K562 (cell line): ENCODE measurements at regions not wholly inside any gene's neighbourhood (a gene's known extent, or its start where the extent isn't known, plus 50 kb on each side); places are given as distances from the start of the nearest gene placed in this dataset.

Experiments
- ATAC-seq: fragments of 200-7000 bp; cut with Tn5 transposase; 3 replicates; pipeline ENCODE4 v1.9.1; 2020; ENCODE audit warnings: moderate library complexity
- BruUV-seq: library from RNA; stranded (reverse); fragments of 400-500 nt; replicated peaks from 2 replicates; lab custom pipeline; 2021; lab: Mats Ljungman, UMichigan
- CTCF ChIA-PET: fragments of 300-600 bp; formaldehyde crosslinking; extraction: SDS; loops from one replicate; lab custom pipeline; 2021; ENCODE audit warnings: low intra/inter-chr PET ratio; lab: Yijun Ruan, JAX
- POLR2A ChIA-PET: fragments of 300-600, 350-650 bp; sonication (Branson Sonifier 250); formaldehyde crosslinking; extraction: SDS; loops from one replicate; lab custom pipeline; 2021; ENCODE audit warnings: antibody characterized with exemption, inconsistent platforms; lab: Yijun Ruan, JAX
- DNase-seq, 4 experiments: peaks; one replicate each; pipeline versions ENCODE4 v3.0.0 to v3.0.0-alpha.2; 2011 to 2018; ENCODE audit warnings: low spot score in 3 of 4, mixed read lengths in 3 of 4; ENCODE audit errors: extremely low read depth in 1 of 4
- FAIRE-seq: peaks from 2 replicates; lab custom pipeline; 2011; peaks lifted over from hg19 to GRCh38; lab: Jason Lieb, UNC
- H2AFZ ChIP-seq: 2 replicates; pipeline ENCODE4 v1.6.0; 2011; ENCODE audit warnings: low read depth, low read length, control low read depth, inconsistent platforms
- H3K27ac ChIP-seq: fragments of 200-600 bp; 3 replicates; pipeline ENCODE4 v1.8.0; 2011; ENCODE audit warnings: low read depth, mild to moderate bottlenecking, control low read depth, inconsistent platforms, low read length, moderate library complexity, mixed read lengths; ENCODE audit errors: extremely low read depth
- H3K27me3 ChIP-seq, 2 experiments: fragments of 300-600 bp in 1 of 2; 2 replicates in 1 of 2; 3 replicates in 1 of 2; pipeline versions ENCODE4 v1.6.0 to v1.8.0; 2011; ENCODE audit warnings: inconsistent platforms in 2 of 2, low read length in 2 of 2, mild to moderate bottlenecking in 1 of 2, mixed read lengths in 1 of 2, moderate library complexity in 1 of 2; ENCODE audit not compliant: control insufficient read depth in 2 of 2, insufficient read depth in 2 of 2
- H3K36me3 ChIP-seq: fragments of 300-600 bp; 3 replicates; pipeline ENCODE4 v1.8.0; 2011; ENCODE audit warnings: mild to moderate bottlenecking, low read length, inconsistent platforms; ENCODE audit not compliant: control insufficient read depth, insufficient read depth
- H3K4me1 ChIP-seq, 2 experiments: fragments of 200-600 bp in 1 of 2; replicated peaks in 1 of 2; 2 replicates in 1 of 2; 3 replicates in 1 of 2; pipeline versions ENCODE4 v1.5.1 to v1.8.0; 2011; ENCODE audit warnings: inconsistent platforms in 2 of 2, low read length in 2 of 2, mild to moderate bottlenecking in 1 of 2, mixed read lengths in 1 of 2, moderate library complexity in 1 of 2; ENCODE audit not compliant: control insufficient read depth in 2 of 2, insufficient read depth in 2 of 2
- H3K4me2 ChIP-seq: 2 replicates; pipeline ENCODE4 v1.6.1; 2011; ENCODE audit warnings: low read length, control low read depth, inconsistent platforms, mixed read lengths; ENCODE audit not compliant: insufficient read depth
- H3K4me3 ChIP-seq: fragments of 200-600 bp; sonication (generic), shearing (Covaris generic); 2 replicates; pipeline ENCODE4 v1.5.1; 2016; ENCODE audit warnings: control low read depth, inconsistent platforms
- H3K79me2 ChIP-seq: fragments of 200-600 bp; 3 replicates; pipeline ENCODE4 v1.8.0; 2011; ENCODE audit warnings: low read length, inconsistent platforms; ENCODE audit not compliant: control insufficient read depth, insufficient read depth
- H3K9ac ChIP-seq, 2 experiments: 2 replicates each; pipeline versions ENCODE4 v1.6.0 to v1.6.1; 2011; ENCODE audit warnings: low read depth in 2 of 2, low read length in 2 of 2, control low read depth in 1 of 2, inconsistent platforms in 1 of 2, mild to moderate bottlenecking in 1 of 2, mixed read lengths in 1 of 2; ENCODE audit not compliant: insufficient read depth in 1 of 2
- H3K9me1 ChIP-seq: one replicate; pipeline ENCODE4 v1.6.0; 2011; ENCODE audit warnings: inconsistent platforms, mild to moderate bottlenecking, low read length, moderate library complexity; ENCODE audit not compliant: control insufficient read depth, insufficient read depth
- H3K9me3 ChIP-seq: replicated peaks from 2 replicates; pipeline ENCODE4 v1.5.1; 2011; ENCODE audit warnings: low read depth, low read length, inconsistent platforms; ENCODE audit not compliant: control insufficient read depth, insufficient read depth
- H4K20me1 ChIP-seq: replicated peaks from 2 replicates; pipeline ENCODE4 v1.6.1; 2011; ENCODE audit warnings: low read length, inconsistent platforms, mixed read lengths; ENCODE audit not compliant: control insufficient read depth, insufficient read depth
- CBFA2T3 ChIP-seq: fragments of 450-650 bp; IDR thresholded peaks from 2 replicates; pipeline ENCODE4 v1.6.1; 2017
- EHMT2 ChIP-seq: fragments of 450-650 bp; IDR thresholded peaks from 2 replicates; pipeline ENCODE4 v1.6.1; 2018; ENCODE audit warnings: antibody characterized with exemption
- HMG20A ChIP-seq: fragments of 450-650 bp; formaldehyde crosslinking; conservative IDR thresholded peaks from 2 replicates; pipeline ENCODE4 v1.4.0; 2020; ENCODE audit warnings: mild to moderate bottlenecking, mixed read lengths
- IRF1 ChIP-seq: sonication (generic); formaldehyde crosslinking; IDR thresholded peaks from 2 replicates; pipeline ENCODE4 v1.8.0; 2022; ENCODE audit warnings: missing genetic modification reagents, mild to moderate bottlenecking, borderline replicate concordance
- MCM2 ChIP-seq: fragments of 450-650 bp; IDR thresholded peaks from 2 replicates; pipeline ENCODE4 v1.6.1; 2017; ENCODE audit warnings: low read depth, mild to moderate bottlenecking
- REST ChIP-seq, 2 experiments: fragments of 450-650 bp; formaldehyde crosslinking in 1 of 2; IDR thresholded peaks; 2 replicates each; pipeline versions ENCODE4 v1.4.0 to v1.6.1; 2014 to 2020; ENCODE audit warnings: mild to moderate bottlenecking in 2 of 2, borderline replicate concordance in 1 of 2, low read depth in 1 of 2
- TAF1 ChIP-seq: IDR thresholded peaks from 2 replicates; pipeline ENCODE4 v1.6.1; 2011; ENCODE audit warnings: mild to moderate bottlenecking, low read length, moderate library complexity; ENCODE audit not compliant: insufficient read depth, control insufficient read depth, severe bottlenecking; ENCODE audit errors: extremely low read depth
- ZBTB8A ChIP-seq: fragments of 450-650 bp; IDR thresholded peaks from 2 replicates; pipeline ENCODE4 v1.6.1; 2018; ENCODE audit warnings: mild to moderate bottlenecking, moderate library complexity; ENCODE audit not compliant: partially characterized antibody
- ZNF740 ChIP-seq, 3 experiments: fragments of 200-800 bp in 1 of 3; sonication (Bioruptor generic) in 1 of 3; sonication (generic) in 1 of 3; formaldehyde crosslinking in 1 of 3; IDR thresholded peaks; 2 replicates each; pipeline versions ENCODE4 v1.6.1 to v1.8.0; 2016 to 2022; ENCODE audit warnings: mild to moderate bottlenecking in 2 of 3, missing compliant biosample characterization in 2 of 3, missing genetic modification characterization in 2 of 3, missing genetic modification reagents in 1 of 3
- WGBS: fragments of 100-300 bp; shearing (Covaris generic); methylation state at CpG from one replicate; pipeline ENCODE4 v1.1.6; 2016; ENCODE audit warnings: low coverage, mixed read lengths; ENCODE audit not compliant: insufficient coverage; ENCODE audit errors: missing lambda C conversion rate; 5-methylcytosine and 5-hydroxymethylcytosine counted together
- in situ Hi-C: fragments of 300-500 bp; cut with MboI; formaldehyde crosslinking; loops from 4 replicates; pipeline ENCODE4 v1.15.0; 2018; ENCODE audit warnings: inconsistent platforms, mixed read lengths
- intact Hi-C: fragments of 100-400 bp; cut with micrococcal nuclease; formaldehyde crosslinking; loops from 2 replicates; pipeline ENCODE4 v1.14.2; 2022

DNA sequence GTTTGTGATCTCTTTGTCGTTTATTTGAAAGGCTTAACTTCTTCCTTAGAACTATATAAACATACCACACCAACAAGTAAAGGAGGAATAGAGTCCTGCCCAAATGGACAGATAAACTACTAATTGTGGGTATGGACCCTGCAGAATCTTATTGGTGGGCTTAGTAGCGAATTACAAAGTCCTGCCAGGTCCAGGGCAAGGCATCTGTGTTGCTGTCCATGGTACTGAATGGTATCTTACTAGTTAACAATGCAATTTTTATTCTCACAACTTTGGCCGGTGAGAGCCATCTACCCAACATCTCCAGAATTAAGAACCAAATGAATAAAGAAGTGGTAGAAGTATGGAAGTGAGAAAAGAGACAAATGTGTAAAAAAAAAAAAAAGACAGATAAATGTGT lies 1782.4 kb upstream of the WWC1 start:
- Histone ChIP-seq H3K9me1 (no peaks in the 10 kb centered on the region), H2AFZ (no peak overlapping the region), H3K4me1 (no peaks in the 10 kb centered on the region), H3K27me3 (no peaks in the 10 kb centered on the region), H3K79me2 (no peaks in the 10 kb centered on the region), H3K4me2 (no peak overlapping the region), H3K4me3 (no peak overlapping the region), H3K27ac (no peak overlapping the region), H3K36me3 (no peaks in the 10 kb centered on the region), H4K20me1 (no peaks in the 10 kb centered on the region), H3K9me3 (no peaks in the 10 kb centered on the region), H3K9ac (no peak overlapping the region)
- ChIA-PET CTCF (no interaction called here), POLR2A (no interaction called here)
- BruUV-seq, result no TSS peak
- FAIRE-seq (no peak), DNase-seq (peak; percentile 3 to 14 (median 10)), ATAC-seq (no peak)
- intact Hi-C loops, result no loop called here
- no peak for TF ChIP-seq ZNF740 (CRISPR knock-in tag; IDR thresholded peaks at IDR 0.05)
- no peak for TF ChIP-seq ZNF740 (tag; IDR thresholded peaks at IDR 0.05)
- TF ChIP-seq MCM2, result no peak
- peak; percentile 92 for TF ChIP-seq REST (IDR thresholded peaks at IDR 0.05; ENCODE audit: borderline replicate concordance)
- TF ChIP-seq REST (CRISPR knock-in tag; IDR thresholded peaks at IDR 0.05; ENCODE audit: low read depth), result peak; percentile 78; the same call in 1 of the 2 replicates
- TF ChIP-seq CBFA2T3, result no peak
- TF ChIP-seq EHMT2, result 0 out of 2 replicates have a peak, but pooled peaks have one; percentile 30
- no peak for TF ChIP-seq HMG20A (CRISPR knock-in tag)
- no peak for TF ChIP-seq ZBTB8A
- no peak for TF ChIP-seq TAF1
- no peak for TF ChIP-seq IRF1 (CRISPR knock-in tag)
- 4% methylated on average over 3 of the region's 3 CpGs for WGBS
- in situ Hi-C loops, result no loop called here
